BLaER1 treated with 17β-estradiol and CSF1 and Interleukin-3, amounts not matched to agents 10 nM and 100 nM (cell line): ENCODE measurements at regions not wholly inside any gene's neighbourhood (a gene's known extent, or its start where the extent isn't known, plus 50 kb on each side); places are given as distances from the start of the nearest gene placed in this dataset.

Experiments used
- H3K27ac ChIP-seq, 11 experiments: shearing (Covaris generic); formaldehyde crosslinking; 2 replicates each; pipeline ENCODE4 v1.8.1; 2022
- H3K27me3 ChIP-seq, 11 experiments: shearing (Covaris generic); formaldehyde crosslinking; 2 replicates each; pipeline ENCODE4 v1.8.1; 2022
- H3K36me3 ChIP-seq, 11 experiments: shearing (Covaris generic); formaldehyde crosslinking; 2 replicates each; pipeline ENCODE4 v1.8.1; 2022
- H3K4me1 ChIP-seq, 10 experiments: shearing (Covaris generic); formaldehyde crosslinking; 2 replicates each; pipeline ENCODE4 v1.8.1; 2022
- H3K4me2 ChIP-seq, 11 experiments: shearing (Covaris generic); formaldehyde crosslinking; 2 replicates each; pipeline ENCODE4 v1.8.1; 2022
- H3K4me3 ChIP-seq, 10 experiments: shearing (Covaris generic); formaldehyde crosslinking; 2 replicates each; pipeline ENCODE4 v1.8.1; 2022
- H3K9ac ChIP-seq, 11 experiments: shearing (Covaris generic); formaldehyde crosslinking; 2 replicates each; pipeline ENCODE4 v1.8.1; 2022
- H3K9me3 ChIP-seq, 11 experiments: shearing (Covaris generic); formaldehyde crosslinking; replicated peaks in 1 of 11; 2 replicates each; pipeline ENCODE4 v1.8.1; 2022
- H4K20me1 ChIP-seq, 11 experiments: shearing (Covaris generic); formaldehyde crosslinking; 2 replicates each; pipeline ENCODE4 v1.8.1; 2022
- Cebpa-rat ChIP-seq, 11 experiments: shearing (Covaris generic); IDR thresholded peaks; 2 replicates each; pipeline ENCODE4 v1.8.1; 2022

DNA sequence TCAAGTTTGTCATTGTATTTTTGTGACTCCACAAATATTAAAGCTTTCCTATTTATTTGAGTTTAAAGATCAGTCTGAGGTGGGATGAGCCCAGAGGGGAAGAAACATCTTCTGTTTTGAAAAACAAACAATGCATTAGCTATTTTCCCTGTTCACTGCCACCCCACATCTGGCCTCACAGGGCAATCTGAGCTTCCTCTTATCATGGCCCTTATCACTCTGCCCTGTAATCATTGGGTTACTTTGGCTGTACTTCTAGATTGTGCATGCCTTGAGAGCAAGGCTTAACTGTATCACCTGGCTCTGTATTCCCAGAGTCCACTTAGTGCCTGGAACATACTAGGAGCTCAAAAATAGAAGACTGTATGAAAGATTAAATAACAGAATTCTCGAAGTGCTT, 241.6 kb upstream of the NT5C1B start:
- Histone ChIP-seq H3K27me3 (no peaks in the 10 kb centered on the region), H3K4me3 (no peak overlapping the region), H3K36me3 (no peaks in the 10 kb centered on the region), H4K20me1 (no peaks in the 10 kb centered on the region), H3K4me1 (no peaks in the 10 kb centered on the region), H3K4me2 (no peak overlapping the region), H3K9me3 (no peaks in the 10 kb centered on the region), H3K9ac (no peak overlapping the region), H3K27ac (no peak overlapping the region)
- no peak for TF ChIP-seq Cebpa-rat (IDR thresholded peaks at IDR 0.05)

DNA sequence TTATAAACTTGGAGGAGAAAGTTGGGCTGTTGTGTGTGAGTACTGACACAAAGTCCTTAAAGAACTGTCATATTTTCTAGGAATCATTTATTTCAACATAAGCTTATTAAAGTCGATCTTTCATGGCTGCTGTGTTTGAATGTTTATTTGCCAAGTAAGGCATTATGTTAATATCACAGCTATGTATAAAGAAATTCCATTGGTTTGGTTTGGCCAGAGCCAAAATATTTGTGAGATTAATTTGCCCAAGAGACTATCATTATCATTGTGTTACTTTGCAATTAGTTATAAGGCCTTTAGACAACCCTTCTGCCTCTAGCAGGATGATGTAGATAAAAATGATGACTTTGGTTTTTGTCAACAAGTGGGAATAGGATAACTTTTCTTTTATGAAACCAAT, 240.6 kb upstream of the NT5C1B start:
- Histone ChIP-seq H3K4me3 (no peak overlapping the region), H3K27me3 (no peaks in the 10 kb centered on the region), H3K4me2 (no peak overlapping the region), H3K9me3 (no peaks in the 10 kb centered on the region), H3K27ac (no peak overlapping the region), H3K9ac (no peak overlapping the region), H4K20me1 (no peaks in the 10 kb centered on the region), H3K4me1 (no peaks in the 10 kb centered on the region), H3K36me3 (no peaks in the 10 kb centered on the region)
- no peak for TF ChIP-seq Cebpa-rat (IDR thresholded peaks at IDR 0.05)

DNA sequence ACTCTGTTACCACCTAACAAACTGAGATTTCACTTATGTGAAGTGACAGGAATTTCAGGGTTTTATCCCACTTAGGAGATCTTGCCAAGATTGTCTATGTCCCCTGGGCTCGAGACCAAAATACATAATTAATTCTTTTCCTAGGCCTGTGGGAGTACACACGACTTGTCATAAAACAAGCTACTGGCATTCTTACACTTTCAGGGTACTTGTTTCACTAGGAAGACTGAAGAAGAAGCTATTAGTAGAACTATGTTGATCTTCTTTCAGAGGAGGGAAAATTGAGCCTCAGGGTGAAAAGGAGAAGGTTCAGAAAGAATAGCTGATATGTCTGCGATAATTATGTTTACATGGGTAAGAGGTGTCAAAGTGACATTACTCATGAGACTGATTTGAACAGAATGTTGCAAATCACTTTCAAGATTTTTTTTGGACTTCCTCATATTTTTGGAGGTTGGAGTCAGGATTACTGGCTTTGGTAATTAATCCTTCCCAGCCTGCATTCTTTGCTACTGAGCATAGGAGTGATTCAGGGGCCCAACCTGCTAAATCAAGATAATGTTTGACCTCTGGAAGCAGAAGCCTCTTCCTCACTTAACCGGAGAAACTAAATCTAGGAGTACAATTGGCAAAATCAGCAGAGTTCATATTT, 240.0 kb upstream of the NT5C1B start:
- H3K4me1 ChIP-seq: no peaks in the 10 kb centered on the region
- H3K4me2 ChIP-seq: no peak overlapping the region
- H4K20me1 ChIP-seq: no peaks in the 10 kb centered on the region
- no peak overlapping the region for H3K27ac ChIP-seq
- no peaks in the 10 kb centered on the region for H3K9me3 ChIP-seq
- H3K9ac ChIP-seq: no peak overlapping the region
- TF ChIP-seq Cebpa-rat (IDR thresholded peaks at IDR 0.05): no peak
- no peak overlapping the region for H3K4me3 ChIP-seq
- H3K36me3 ChIP-seq: no peaks in the 10 kb centered on the region
- no peaks in the 10 kb centered on the region for H3K27me3 ChIP-seq

DNA sequence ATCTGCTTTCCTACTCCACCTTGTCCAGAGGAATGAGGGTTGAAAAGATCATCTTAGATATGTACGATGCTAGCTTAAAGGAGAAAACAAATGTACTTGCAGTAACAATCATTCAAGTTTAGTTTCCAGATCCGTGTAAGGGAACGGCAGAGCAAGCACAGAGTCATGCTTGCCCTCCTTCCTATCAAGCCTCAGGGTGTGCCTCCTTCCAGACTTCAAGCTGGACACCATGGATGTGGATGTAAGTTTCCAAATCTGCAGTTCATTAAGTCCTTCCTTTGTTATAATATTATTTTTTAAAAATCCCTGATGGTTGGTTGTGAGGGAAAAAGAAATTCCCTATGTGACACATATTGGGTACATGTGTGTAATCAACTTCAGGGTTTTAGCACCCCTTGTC, 238.9 kb upstream of the NT5C1B start:
- Histone ChIP-seq H3K9ac (no peak overlapping the region), H3K4me2 (no peak overlapping the region), H4K20me1 (no peaks in the 10 kb centered on the region), H3K4me1 (no peaks in the 10 kb centered on the region), H3K9me3 (no peaks in the 10 kb centered on the region), H3K27me3 (no peaks in the 10 kb centered on the region), H3K36me3 (no peaks in the 10 kb centered on the region), H3K4me3 (no peak overlapping the region), H3K27ac (no peak overlapping the region)
- no peak for TF ChIP-seq Cebpa-rat (IDR thresholded peaks at IDR 0.05)

DNA sequence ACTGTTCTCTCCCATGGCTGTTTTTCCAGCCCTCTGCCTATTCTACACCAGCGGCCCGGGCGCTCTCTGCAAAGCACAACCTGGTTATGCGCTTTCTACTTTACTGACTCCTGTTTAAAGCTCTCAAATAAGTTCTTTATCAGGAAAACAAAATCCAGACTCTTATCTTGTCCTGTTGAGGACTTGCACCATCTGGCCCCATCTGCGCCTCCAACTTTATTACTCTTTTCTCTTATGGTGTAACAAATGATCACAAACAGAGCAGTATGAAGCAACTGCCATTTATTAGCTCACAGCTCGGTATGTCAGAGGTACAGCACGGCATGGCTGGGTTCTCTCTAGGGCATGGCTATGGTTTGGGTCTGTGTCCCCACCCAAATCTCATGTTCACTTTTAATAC, 236.5 kb upstream of the NT5C1B start:
- Histone ChIP-seq H4K20me1 (no peaks in the 10 kb centered on the region), H3K4me3 (no peak overlapping the region), H3K9me3 (no peaks in the 10 kb centered on the region), H3K4me2 (no peak overlapping the region), H3K36me3 (no peaks in the 10 kb centered on the region), H3K27me3 (no peaks in the 10 kb centered on the region), H3K27ac (no peak overlapping the region), H3K9ac (no peak overlapping the region), H3K4me1 (no peaks in the 10 kb centered on the region)
- no peak for TF ChIP-seq Cebpa-rat (IDR thresholded peaks at IDR 0.05)

DNA sequence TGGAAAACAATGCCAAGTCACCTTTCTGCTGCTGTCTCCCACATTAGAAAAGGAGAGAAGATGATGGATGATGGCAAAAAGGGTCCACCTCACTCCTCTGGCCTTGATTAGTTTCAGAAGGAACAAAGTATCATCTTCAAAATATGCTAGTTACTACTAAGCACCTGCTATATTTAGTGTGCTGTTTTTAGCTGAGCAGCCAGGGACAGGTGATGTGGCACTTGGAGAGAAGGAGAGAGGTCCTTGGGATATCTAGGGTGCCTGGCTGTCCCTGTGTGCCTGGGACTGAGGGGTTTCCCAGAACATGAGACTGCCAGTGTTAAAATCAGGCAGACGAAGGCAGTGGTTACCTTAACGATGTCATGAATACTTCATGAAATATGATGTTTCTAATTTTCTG, 235.5 kb upstream of the NT5C1B start:
- Histone ChIP-seq H3K27ac (no peak overlapping the region), H3K4me2 (no peak overlapping the region), H3K4me3 (no peak overlapping the region), H3K9me3 (no peaks in the 10 kb centered on the region), H3K9ac (no peak overlapping the region), H3K27me3 (no peaks in the 10 kb centered on the region), H4K20me1 (no peaks in the 10 kb centered on the region), H3K4me1 (no peaks in the 10 kb centered on the region), H3K36me3 (no peaks in the 10 kb centered on the region)
- TF ChIP-seq Cebpa-rat (IDR thresholded peaks at IDR 0.05): no peak

DNA sequence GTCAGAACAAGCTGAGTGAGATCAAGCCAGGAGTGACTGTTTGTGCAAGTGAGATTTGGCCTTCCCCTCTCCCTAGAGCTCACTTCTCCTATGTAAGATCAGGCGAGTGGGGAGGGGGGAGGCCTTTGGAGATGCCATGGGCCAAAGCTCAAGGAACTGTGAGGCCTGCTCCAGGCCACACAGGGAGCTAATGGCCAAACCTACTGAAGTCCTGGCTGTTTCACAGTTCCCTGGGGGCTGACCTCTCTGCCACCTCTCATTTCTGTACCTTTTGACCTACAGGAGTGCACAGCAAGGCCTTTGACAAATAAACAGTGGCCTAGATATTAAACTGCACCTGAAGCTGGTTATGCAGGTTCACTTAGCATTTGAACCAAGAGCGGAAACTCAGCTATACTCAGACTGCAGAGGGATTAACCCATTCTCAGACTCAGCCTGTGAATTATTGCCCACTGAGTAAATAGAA, 235.0 kb upstream of the NT5C1B start:
- H3K4me2 ChIP-seq: no peak overlapping the region
- no peaks in the 10 kb centered on the region for H3K36me3 ChIP-seq
- no peaks in the 10 kb centered on the region for H3K9me3 ChIP-seq
- no peaks in the 10 kb centered on the region for H3K4me1 ChIP-seq
- no peak for TF ChIP-seq Cebpa-rat (IDR thresholded peaks at IDR 0.05)
- H3K4me3 ChIP-seq: no peak overlapping the region
- H3K27me3 ChIP-seq: no peaks in the 10 kb centered on the region
- H3K9ac ChIP-seq: no peak overlapping the region
- no peaks in the 10 kb centered on the region for H4K20me1 ChIP-seq
- no peak overlapping the region for H3K27ac ChIP-seq

DNA sequence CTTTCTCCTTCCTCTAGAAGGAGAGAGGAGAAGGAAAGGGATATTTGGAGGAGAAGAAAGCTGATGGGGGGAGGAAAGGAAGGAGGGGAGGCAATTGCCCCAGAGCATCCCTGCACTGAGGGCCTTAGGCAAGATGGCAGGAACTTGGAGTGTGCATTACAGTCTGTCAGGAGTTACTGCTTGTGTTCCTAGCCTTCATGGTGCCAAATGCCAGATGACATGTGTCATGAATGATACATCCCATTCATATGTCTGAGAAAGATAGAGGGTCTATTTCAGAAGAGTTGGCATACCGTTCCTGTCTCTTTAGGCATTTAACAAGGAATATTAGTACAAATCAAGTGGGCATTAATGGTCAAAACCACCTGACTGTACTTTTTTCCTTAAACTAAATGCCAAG, 232.1 kb upstream of the NT5C1B start:
- no peak for TF ChIP-seq Cebpa-rat (IDR thresholded peaks at IDR 0.05)
- no peaks in the 10 kb centered on the region for H3K9me3 ChIP-seq
- no peak overlapping the region for H3K4me3 ChIP-seq
- H3K36me3 ChIP-seq: no peaks in the 10 kb centered on the region
- H3K4me1 ChIP-seq: no peaks in the 10 kb centered on the region
- no peak overlapping the region for H3K9ac ChIP-seq
- H3K4me2 ChIP-seq: no peak overlapping the region
- H4K20me1 ChIP-seq: no peaks in the 10 kb centered on the region
- H3K27ac ChIP-seq: no peak overlapping the region
- H3K27me3 ChIP-seq: no peaks in the 10 kb centered on the region

DNA sequence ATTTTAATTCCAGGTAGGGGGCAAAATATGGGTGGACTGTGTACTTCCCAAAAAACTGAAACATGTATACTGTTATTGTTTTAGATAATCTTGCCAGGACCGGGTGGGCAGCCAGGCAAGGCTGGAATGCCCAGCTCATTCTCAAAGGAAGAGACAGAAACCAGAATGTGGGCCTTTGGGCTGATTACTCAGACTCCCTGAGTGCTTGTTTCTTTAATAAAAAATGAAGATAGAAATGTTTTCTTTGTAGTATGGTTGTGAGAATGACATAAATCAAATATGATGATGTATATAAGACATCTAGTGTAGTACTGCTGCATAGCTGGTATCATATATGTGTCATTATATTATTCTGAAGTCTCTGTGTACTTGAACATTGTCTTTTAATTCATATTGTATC, 231.6 kb upstream of the NT5C1B start:
- Histone ChIP-seq H3K27ac (no peak overlapping the region), H3K9me3 (no peaks in the 10 kb centered on the region), H4K20me1 (no peaks in the 10 kb centered on the region), H3K4me1 (no peaks in the 10 kb centered on the region), H3K27me3 (no peaks in the 10 kb centered on the region), H3K9ac (no peak overlapping the region), H3K4me2 (no peak overlapping the region), H3K4me3 (no peak overlapping the region), H3K36me3 (no peaks in the 10 kb centered on the region)
- no peak for TF ChIP-seq Cebpa-rat (IDR thresholded peaks at IDR 0.05)

DNA sequence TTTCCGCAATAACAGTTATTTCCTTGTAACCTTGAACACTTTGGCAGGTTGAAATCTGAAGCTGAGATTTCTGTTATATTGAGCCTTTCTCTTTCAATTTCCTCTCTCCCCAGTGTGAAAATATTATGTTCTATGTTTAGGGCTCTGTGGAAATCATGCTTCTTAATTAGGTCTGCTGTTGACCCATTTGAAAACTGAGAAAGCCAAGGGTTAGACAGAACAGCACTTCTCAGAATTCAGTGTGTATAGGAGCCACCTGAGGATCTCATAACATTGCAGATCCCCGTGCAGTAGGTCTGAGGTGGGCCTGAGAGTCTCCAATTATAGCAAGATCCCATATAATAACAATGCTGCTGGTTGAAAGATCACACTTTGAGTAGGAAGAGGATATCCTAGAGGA, 230.2 kb upstream of the NT5C1B start:
- H3K9ac ChIP-seq: no peak overlapping the region

More for the DNA sequence above, 230.2 kb upstream of the NT5C1B start:
- no peaks in the 10 kb centered on the region for H3K36me3 ChIP-seq
- no peaks in the 10 kb centered on the region for H3K27me3 ChIP-seq
- no peaks in the 10 kb centered on the region for H3K9me3 ChIP-seq
- H3K4me1 ChIP-seq: no peaks in the 10 kb centered on the region
- H3K27ac ChIP-seq: no peak overlapping the region
- H3K4me3 ChIP-seq: no peak overlapping the region
- no peak overlapping the region for H3K4me2 ChIP-seq
- no peaks in the 10 kb centered on the region for H4K20me1 ChIP-seq
- no peak for TF ChIP-seq Cebpa-rat (IDR thresholded peaks at IDR 0.05)
